HG02981 (cell line): ENCODE measurements at regions not wholly inside any gene's neighbourhood (a gene's known extent, or its start where the extent isn't known, plus 50 kb on each side); places are given as distances from the start of the nearest gene placed in this dataset.
"Not testable (repeated sequence)": the region's sequence is repeated elsewhere in the genome, so short reads cannot be mapped to it uniquely, and the experiment has no call there.

ENCODE experiments used
- ATAC-seq: cut with Tn5 transposase; IDR thresholded peaks from one replicate; pipeline ENCODE4 v1.9.1; 2021; ENCODE audit warnings: mild to moderate bottlenecking, moderate library complexity; ENCODE audit not compliant: unreplicated experiment

- not testable (repeated sequence) for ATAC-seq
These were observed 55.3 kb upstream of the THOC2 start for GRCh38 chrX:123788193-123788592.

GRCh38 chrX:123788744-123789143 is 55.9 kb upstream of the THOC2 start:
- ATAC-seq: no peak

- peak; percentile 30 for ATAC-seq
These were observed 62.1 kb upstream of the XIAP start for GRCh38 chrX:123797543-123798447.

- ATAC-seq: not testable (repeated sequence)
These were observed 61.0 kb upstream of the XIAP start for GRCh38 chrX:123798706-123799430.

GRCh38 chrX:123801901-123802300 is 58.0 kb upstream of the XIAP start:
- no peak for ATAC-seq

GRCh38 chrX:123803331-123803983 is 56.4 kb upstream of the XIAP start:
- ATAC-seq: peak; percentile 69

GRCh38 chrX:123803984-123804365 is 55.9 kb upstream of the XIAP start:
- not testable (repeated sequence) for ATAC-seq

GRCh38 chrX:123807835-123808416 is 51.9 kb upstream of the XIAP start:
- no peak for ATAC-seq

GRCh38 chrX:123809854-123810375 is 49.9 kb upstream of the XIAP start:
- ATAC-seq: no peak
